HUES64 (cell line): ENCODE measurements at regions not wholly inside any gene's neighbourhood (a gene's known extent, or its start where the extent isn't known, plus 50 kb on each side); places are given as distances from the start of the nearest gene placed in this dataset.

ENCODE experiments used
- H3K27ac ChIP-seq: 2 replicates; pipeline ENCODE4 v1.7.0; 2013; ENCODE audit warnings: low read depth, low read length, inconsistent platforms
- H3K27me3 ChIP-seq: 2 replicates; pipeline ENCODE4 v1.6.1; 2013; ENCODE audit warnings: mild to moderate bottlenecking, low read length; ENCODE audit not compliant: insufficient read depth
- H3K36me3 ChIP-seq: 2 replicates; pipeline ENCODE4 v1.6.1; 2013; ENCODE audit warnings: mild to moderate bottlenecking, low read length; ENCODE audit not compliant: insufficient read depth
- H3K4me1 ChIP-seq: 2 replicates; pipeline ENCODE4 v1.6.1; 2013; ENCODE audit warnings: mild to moderate bottlenecking, low read length, moderate library complexity; ENCODE audit not compliant: insufficient read depth
- H3K4me3 ChIP-seq: 2 replicates; pipeline ENCODE4 v1.5.1; 2013; ENCODE audit warnings: mild to moderate bottlenecking, low read length, moderate library complexity
- H3K9ac ChIP-seq: 2 replicates; pipeline ENCODE4 v1.6.1; 2013; ENCODE audit warnings: mild to moderate bottlenecking, low read depth, low read length
- H3K9me3 ChIP-seq: 2 replicates; pipeline ENCODE4 v1.6.1; 2013; ENCODE audit warnings: low read depth, low read length; ENCODE audit not compliant: insufficient read depth
- WGBS: fragments of 150-250, 120-280 bp; methylation state at CpG from one replicate; pipeline ENCODE4 v1.1.7; 2013; ENCODE audit warnings: missing lambda C conversion rate; 5-methylcytosine and 5-hydroxymethylcytosine counted together

DNA sequence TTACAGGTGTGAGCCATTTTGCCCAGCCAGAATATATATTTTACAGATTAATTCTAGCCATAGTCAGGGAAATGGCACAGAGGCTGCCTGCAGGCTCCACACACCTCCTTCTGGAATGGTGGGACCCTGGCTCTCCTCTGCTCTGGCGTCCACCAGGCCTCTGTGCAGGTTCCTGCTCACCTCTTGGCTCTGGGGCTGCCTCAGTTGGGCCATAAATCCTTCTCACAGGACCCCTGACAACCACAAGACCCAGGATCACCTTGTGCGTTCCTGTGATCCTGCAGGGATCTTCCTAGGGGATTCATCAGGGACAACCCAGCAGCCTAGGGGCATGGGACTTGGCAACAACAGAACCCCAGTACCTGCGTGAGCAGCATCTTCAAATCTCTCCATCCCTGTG lies 93.0 kb upstream of the FSTL4 start:
- Histone ChIP-seq H3K9ac (no peak overlapping the region), H3K4me3 (no peak overlapping the region), H3K27ac (no peak overlapping the region), H3K27me3 (no peaks in the 10 kb centered on the region), H3K9me3 (no peaks in the 10 kb centered on the region), H3K36me3 (no peaks in the 10 kb centered on the region), H3K4me1 (no peaks in the 10 kb centered on the region)
- WGBS: 91% methylated on average over 3 of the region's 3 CpGs

- H3K9me3 ChIP-seq: no peaks in the 10 kb centered on the region
- no peaks in the 10 kb centered on the region for H3K4me1 ChIP-seq
- no peaks in the 10 kb centered on the region for H3K27me3 ChIP-seq
- H3K27ac ChIP-seq: no peak overlapping the region
- H3K36me3 ChIP-seq: no peaks in the 10 kb centered on the region
- 73% methylated on average over 2 of the region's 2 CpGs for WGBS
- H3K4me3 ChIP-seq: no peak overlapping the region
- H3K9ac ChIP-seq: no peak overlapping the region
Measured at GRCh38 chr5:133704411-133704810, 92.1 kb upstream of the FSTL4 start.

- H3K4me3 ChIP-seq: no peak overlapping the region
- H3K9ac ChIP-seq: no peak overlapping the region
- 100% methylated on average over 1 of the region's 1 CpG for WGBS
- no peaks in the 10 kb centered on the region for H3K27me3 ChIP-seq
- H3K27ac ChIP-seq: no peak overlapping the region
- no peaks in the 10 kb centered on the region for H3K4me1 ChIP-seq
- H3K9me3 ChIP-seq: no peaks in the 10 kb centered on the region
- no peaks in the 10 kb centered on the region for H3K36me3 ChIP-seq
Measured at GRCh38 chr5:133703935-133704334, 91.6 kb upstream of the FSTL4 start.

GRCh38 chr5:133702791-133703770 lies 90.7 kb upstream of the FSTL4 start:
- no peaks in the 10 kb centered on the region for H3K36me3 ChIP-seq
- no peaks in the 10 kb centered on the region for H3K9me3 ChIP-seq
- no peak overlapping the region for H3K9ac ChIP-seq
- H3K4me3 ChIP-seq: no peak overlapping the region
- H3K27me3 ChIP-seq: no peaks in the 10 kb centered on the region
- H3K27ac ChIP-seq: no peak overlapping the region
- 88% methylated on average over 15 of the region's 15 CpGs for WGBS
- no peaks in the 10 kb centered on the region for H3K4me1 ChIP-seq

DNA sequence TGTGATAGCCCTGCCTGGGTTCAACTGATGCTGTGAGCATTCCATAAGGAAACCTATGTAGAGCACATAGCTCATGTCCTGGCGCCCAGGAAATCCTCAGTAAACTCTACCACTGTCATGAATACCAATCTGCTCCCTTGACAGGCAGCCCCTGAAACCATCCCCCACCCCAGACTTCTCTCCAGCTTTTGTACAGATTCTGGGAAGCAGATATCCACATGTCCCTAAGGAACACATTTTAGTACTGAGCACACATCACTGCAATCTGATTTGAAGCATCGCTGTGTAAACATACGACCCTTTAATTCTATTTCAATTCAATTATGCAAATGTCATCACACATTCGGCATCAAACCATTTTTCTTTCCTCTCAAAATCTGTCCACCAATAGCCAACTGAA lies 89.5 kb upstream of the FSTL4 start:
- Histone ChIP-seq H3K27me3 (no peaks in the 10 kb centered on the region), H3K9ac (no peak overlapping the region), H3K36me3 (no peaks in the 10 kb centered on the region), H3K27ac (no peak overlapping the region), H3K9me3 (no peaks in the 10 kb centered on the region), H3K4me3 (no peak overlapping the region), H3K4me1 (no peaks in the 10 kb centered on the region)
- 92% methylated on average over 4 of the region's 4 CpGs for WGBS

- Histone ChIP-seq H3K4me1 (no peaks in the 10 kb centered on the region), H3K36me3 (no peaks in the 10 kb centered on the region), H3K9ac (no peak overlapping the region), H3K4me3 (no peak overlapping the region), H3K27ac (no peak overlapping the region), H3K9me3 (no peaks in the 10 kb centered on the region), H3K27me3 (no peaks in the 10 kb centered on the region)
- 93% methylated on average over 2 of the region's 2 CpGs for WGBS
Measured at GRCh38 chr5:133700251-133700650, 87.9 kb upstream of the FSTL4 start.

- Histone ChIP-seq H3K9me3 (no peaks in the 10 kb centered on the region), H3K27me3 (no peaks in the 10 kb centered on the region), H3K36me3 (no peaks in the 10 kb centered on the region), H3K4me3 (no peak overlapping the region), H3K27ac (no peak overlapping the region), H3K4me1 (no peaks in the 10 kb centered on the region), H3K9ac (no peak overlapping the region)
- WGBS: 94% methylated on average over 10 of the region's 10 CpGs
Measured at GRCh38 chr5:133698646-133699526, 86.5 kb upstream of the FSTL4 start.

GRCh38 chr5:133698259-133698554 lies 85.9 kb upstream of the FSTL4 start:
- Histone ChIP-seq H3K4me3 (no peak overlapping the region), H3K36me3 (no peaks in the 10 kb centered on the region), H3K27me3 (no peaks in the 10 kb centered on the region), H3K9me3 (no peaks in the 10 kb centered on the region), H3K4me1 (no peaks in the 10 kb centered on the region), H3K27ac (no peak overlapping the region), H3K9ac (no peak overlapping the region)
- WGBS: 95% methylated on average over 3 of the region's 3 CpGs

DNA sequence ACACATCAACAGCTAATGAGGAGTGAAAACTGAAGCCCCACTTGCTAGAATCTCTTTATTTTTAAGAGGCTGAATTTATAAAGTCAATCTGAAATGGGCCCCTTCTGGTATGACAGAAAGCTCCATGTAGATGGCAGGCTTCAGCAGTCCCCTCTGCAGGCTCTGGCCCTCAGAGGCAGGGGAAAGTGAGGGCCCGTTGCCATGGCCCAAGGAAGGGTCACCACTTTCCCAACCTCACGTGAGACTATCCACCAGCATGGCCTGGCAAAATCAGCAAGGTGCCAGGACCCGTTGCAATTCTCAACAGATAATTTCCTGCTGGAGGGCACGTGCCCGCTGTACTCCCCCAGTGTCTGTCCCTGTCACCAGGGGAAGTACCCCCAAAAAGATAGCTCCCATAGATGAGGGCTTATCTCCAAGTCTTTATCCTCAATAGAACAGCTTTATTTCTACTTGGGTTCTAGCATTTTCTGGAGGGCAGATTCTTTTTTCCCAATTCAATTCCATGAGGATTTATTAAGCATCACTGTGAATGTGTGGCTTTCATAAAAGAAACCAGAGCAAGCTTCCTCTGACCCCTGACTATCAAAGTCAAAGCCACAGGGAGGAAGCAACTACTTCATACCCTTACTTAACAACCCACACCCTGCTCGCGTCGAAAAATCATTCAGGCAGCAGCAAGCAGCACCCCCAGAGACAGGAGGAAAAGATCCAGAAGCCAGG lies 85.4 kb upstream of the FSTL4 start:
- H3K4me1 ChIP-seq: no peaks in the 10 kb centered on the region
- WGBS: 93% methylated on average over 8 of the region's 8 CpGs
- H3K9me3 ChIP-seq: no peaks in the 10 kb centered on the region
- H3K27ac ChIP-seq: no peak overlapping the region
- no peaks in the 10 kb centered on the region for H3K36me3 ChIP-seq
- H3K27me3 ChIP-seq: no peaks in the 10 kb centered on the region
- H3K9ac ChIP-seq: no peak overlapping the region
- H3K4me3 ChIP-seq: no peak overlapping the region

GRCh38 chr5:133696782-133697507 lies 84.6 kb upstream of the FSTL4 start:
- H3K9me3 ChIP-seq: no peaks in the 10 kb centered on the region
- 94% methylated on average over 10 of the region's 10 CpGs for WGBS
- no peak overlapping the region for H3K27ac ChIP-seq
- no peaks in the 10 kb centered on the region for H3K36me3 ChIP-seq
- no peaks in the 10 kb centered on the region for H3K27me3 ChIP-seq
- no peak overlapping the region for H3K9ac ChIP-seq
- H3K4me3 ChIP-seq: no peak overlapping the region
- no peaks in the 10 kb centered on the region for H3K4me1 ChIP-seq
